ENCODE measurements at regions not wholly inside any gene's neighbourhood (a gene's known extent, or its start where the extent isn't known, plus 50 kb on each side); places are given as distances from the start of the nearest gene placed in this dataset.

DNA sequence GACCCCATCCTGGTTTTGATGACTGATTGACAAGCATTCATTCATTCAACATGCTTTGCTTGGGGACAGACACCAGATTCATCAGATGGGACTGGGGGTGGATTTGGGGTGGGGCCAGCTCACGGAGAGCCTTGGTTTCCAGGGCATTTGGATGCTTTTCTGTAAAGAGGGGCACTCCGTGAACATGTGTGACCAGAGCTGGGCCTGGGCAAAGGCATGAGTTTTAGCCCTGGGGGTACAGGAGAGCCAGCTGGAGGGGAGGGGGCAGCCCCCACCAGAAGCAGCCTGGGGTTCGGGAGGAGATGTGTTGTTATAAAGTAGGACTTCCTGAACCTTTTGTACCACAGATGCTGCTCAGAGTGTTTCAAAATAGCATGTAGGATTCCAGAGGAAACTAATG lies 99.7 kb downstream of the RIPK4 start:
- Histone ChIP-seq H3K4me1 (ENCODE audit: insufficient read depth) (no peaks in the 10 kb centered on the region), H3K36me3 (ENCODE audit: insufficient read depth) (no peaks in the 10 kb centered on the region), H3K4me3 (ENCODE audit: low read depth, low read length) (no peak overlapping the region), H3K27ac (ENCODE audit: low read depth) (no peak overlapping the region)
- DNase-seq (ENCODE audit: extremely low spot score): no peak
- whole genome bisulfite sequencing: 89% methylated on average over 3 of the region's 3 CpGs

DNA sequence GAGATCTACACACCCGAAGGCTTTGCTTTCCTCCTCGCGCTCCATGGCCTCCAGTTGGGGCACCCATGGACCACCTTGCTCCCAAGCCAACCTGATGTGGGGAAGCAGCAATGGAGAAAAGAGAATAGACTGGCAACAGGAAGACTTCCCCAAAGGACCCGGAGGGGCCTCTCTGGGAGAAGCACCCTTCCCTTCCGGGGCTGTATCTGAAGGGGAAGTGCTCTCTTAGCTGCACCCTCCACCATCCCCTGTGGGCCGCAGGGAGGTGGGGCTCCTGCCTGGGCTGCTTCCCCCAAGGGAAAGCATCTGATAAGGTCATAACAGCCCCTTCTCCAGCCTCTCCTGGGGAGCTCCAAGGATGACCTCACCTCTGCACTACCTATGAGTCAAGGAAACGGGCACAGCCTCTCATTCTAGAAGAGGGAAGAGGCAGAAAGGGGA lies 100.2 kb downstream of the RIPK4 start:
- Histone ChIP-seq H3K27ac (ENCODE audit: low read depth) (no peak overlapping the region), H3K4me1 (ENCODE audit: insufficient read depth) (no peaks in the 10 kb centered on the region), H3K4me3 (ENCODE audit: low read depth, low read length) (no peak overlapping the region), H3K36me3 (ENCODE audit: insufficient read depth) (no peaks in the 10 kb centered on the region)
- WGBS: 72% methylated on average over 7 of the region's 7 CpGs
- no peak for DNase-seq (ENCODE audit: extremely low spot score)

DNA sequence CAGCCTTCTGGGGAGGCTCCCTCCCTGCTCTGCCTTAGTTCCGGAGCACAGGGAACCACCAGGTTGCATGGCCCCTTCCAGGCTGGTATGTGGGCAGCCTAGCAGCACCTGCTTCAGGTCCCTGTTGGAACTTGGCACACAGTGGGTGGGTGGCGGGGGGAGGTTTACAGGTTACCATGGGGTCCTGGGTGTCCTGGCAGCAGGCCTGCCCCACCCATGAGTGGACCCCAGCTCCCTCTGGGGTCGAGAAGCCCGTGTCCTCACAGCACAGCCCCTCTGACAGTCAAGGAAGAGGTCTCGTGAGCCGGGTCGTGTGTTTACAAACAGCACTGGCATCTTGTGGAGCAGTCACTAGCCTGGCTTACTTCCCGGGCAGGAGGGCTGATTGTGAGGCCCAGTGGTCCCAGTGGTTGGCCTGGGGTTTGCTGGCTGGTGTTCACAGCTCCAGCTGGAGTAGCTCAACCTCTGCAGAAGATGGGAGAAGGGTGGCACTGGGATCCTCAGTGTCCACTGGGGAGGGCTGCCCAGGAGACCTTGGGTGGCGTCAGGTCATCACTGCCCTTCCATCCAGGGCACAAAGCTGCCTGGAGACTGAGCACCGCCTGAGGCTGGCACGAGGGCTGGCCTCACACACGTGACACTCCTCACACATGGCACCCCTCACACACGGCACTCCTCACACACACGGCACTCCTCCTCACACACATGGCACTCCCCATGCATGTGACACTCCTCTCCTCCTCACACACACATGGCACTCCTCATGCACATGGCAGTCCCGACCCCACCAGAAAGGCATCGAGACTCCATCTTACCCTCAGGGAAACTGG lies 100.9 kb downstream of the RIPK4 start:
- Histone ChIP-seq H3K4me1 (ENCODE audit: insufficient read depth) (no peaks in the 10 kb centered on the region), H3K4me3 (ENCODE audit: low read depth, low read length) (no peak overlapping the region), H3K36me3 (ENCODE audit: insufficient read depth) (no peaks in the 10 kb centered on the region), H3K27ac (ENCODE audit: low read depth) (no peak overlapping the region)
- 78% methylated on average over 16 of the region's 16 CpGs for WGBS
- no peak for DNase-seq (ENCODE audit: extremely low spot score)

DNA sequence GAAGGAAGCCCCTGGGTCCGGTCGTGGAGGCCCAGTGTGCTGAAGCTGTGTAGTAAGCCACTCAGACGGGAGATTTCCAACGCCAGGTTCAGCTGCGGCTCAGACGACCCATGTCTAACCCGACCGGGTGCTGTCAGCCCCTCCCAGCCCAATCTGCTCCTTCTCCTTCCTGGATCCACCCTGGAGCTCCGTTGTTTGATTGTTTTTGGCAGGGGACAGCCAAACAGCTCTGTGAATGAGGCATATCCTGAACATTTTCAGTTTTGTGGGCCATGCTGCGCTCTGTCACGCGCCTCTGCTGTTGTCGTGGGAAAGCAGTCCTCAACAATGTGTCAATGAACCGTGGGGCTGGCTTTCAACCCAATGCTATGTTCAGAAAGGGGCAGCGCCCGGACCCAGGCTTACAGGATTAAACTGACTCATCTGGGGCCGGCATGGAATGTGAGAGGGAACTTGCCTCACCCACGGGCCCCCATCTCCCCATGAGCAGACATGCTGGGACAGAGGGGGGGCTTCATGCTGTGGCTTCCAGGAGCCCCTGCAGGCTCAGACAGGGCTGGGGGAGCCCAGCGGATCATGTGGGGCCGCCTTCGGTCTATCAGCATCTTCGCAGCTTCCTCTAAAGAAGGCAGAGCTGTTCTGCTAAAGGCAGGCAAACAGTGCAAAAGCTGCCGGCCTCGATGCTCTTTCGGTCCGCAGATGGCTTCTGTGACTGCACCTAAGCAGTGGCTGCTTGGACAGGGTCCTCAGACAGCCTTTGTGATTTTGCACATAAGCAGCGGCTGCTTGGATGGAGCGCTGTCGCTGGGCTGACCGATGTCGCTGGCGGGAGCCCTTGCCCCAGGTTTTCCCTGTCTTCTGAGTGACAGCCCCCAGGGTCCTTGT lies 101.7 kb downstream of the RIPK4 start:
- no peaks in the 10 kb centered on the region for H3K36me3 ChIP-seq (ENCODE audit: insufficient read depth)
- 50% methylated on average over 32 of the region's 32 CpGs for WGBS
- DNase-seq (ENCODE audit: extremely low spot score): no peak
- H3K4me1 ChIP-seq (ENCODE audit: insufficient read depth): no peaks in the 10 kb centered on the region
- H3K4me3 ChIP-seq (ENCODE audit: low read depth, low read length): no peak overlapping the region
- H3K27ac ChIP-seq (ENCODE audit: low read depth): no peak overlapping the region

DNA sequence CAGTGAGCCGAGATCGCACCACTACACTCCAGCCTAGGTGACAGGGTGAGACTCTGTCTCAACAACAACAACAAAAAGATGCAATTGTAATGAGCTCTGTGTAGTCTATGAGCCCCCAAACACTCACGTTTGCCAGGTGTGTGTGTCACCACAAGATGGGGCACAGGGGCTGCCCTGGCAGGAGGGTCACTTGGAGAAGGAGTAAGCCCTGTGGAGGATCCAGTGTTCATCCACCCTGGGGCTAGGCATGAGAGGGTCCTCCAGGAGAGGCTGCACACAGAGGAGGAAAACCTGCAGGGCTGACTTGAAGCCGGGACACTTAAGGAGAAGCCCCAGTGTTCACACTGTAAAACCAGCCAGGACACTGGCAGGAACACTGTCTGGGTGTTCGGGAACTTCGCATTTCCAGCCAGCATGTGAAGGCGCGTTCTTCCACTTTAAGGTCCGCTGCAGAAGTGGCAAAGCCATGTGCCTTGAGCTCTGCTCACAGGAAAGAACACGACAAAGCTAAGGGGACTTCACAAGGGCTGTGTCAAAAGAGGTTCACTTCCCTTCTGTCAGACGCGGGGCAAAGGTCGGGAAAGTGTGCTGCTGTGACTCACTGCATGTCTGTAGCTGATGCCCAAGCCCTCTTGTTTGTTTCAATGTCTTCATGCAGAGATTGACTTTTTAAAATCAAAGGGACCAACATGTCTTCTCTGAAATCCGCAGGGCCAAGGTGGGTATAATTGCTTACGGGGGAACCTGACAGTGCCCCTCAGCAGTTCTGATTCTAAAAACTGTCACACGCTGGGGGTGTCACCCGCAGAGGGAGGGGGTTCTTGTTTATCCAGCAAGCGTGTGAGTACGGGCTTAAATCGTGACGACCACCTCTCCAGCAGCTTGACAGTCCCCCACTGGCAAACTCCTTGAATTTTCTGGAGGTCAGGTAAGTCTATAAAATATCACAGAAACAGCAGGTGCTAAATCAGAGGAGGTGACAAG lies 102.8 kb downstream of the RIPK4 start:
- no peak for DNase-seq (ENCODE audit: extremely low spot score)
- 71% methylated on average over 21 of the region's 21 CpGs for WGBS
- Histone ChIP-seq H3K27ac (ENCODE audit: low read depth) (no peak overlapping the region), H3K4me3 (ENCODE audit: low read depth, low read length) (no peak overlapping the region), H3K36me3 (ENCODE audit: insufficient read depth) (no peaks in the 10 kb centered on the region), H3K4me1 (ENCODE audit: insufficient read depth) (no peaks in the 10 kb centered on the region)

DNA sequence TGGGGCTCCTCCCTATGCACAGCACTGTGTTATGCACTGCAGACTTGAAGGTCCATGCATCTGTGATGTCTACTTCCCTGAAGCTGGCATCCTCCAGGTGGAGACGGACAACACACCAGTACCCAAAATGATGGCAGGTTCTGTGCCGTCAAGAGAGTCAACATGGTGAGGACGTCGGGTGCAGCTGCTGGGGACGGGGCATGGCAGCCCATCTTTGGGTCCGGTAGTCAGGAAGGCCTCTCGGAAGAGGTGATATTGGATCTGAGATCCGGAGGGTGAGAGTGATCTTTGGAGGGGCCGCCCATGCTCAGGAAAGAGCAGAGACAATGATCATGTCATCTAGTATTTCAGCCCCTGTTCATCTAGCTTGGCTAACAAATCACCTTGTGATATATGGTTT lies 104.1 kb downstream of the RIPK4 start:
- no peak for DNase-seq (ENCODE audit: extremely low spot score)
- 92% methylated on average over 9 of the region's 9 CpGs for WGBS
- Histone ChIP-seq H3K4me1 (ENCODE audit: insufficient read depth) (no peaks in the 10 kb centered on the region), H3K4me3 (ENCODE audit: low read depth, low read length) (no peak overlapping the region), H3K27ac (ENCODE audit: low read depth) (no peak overlapping the region), H3K36me3 (ENCODE audit: insufficient read depth) (no peaks in the 10 kb centered on the region)

DNA sequence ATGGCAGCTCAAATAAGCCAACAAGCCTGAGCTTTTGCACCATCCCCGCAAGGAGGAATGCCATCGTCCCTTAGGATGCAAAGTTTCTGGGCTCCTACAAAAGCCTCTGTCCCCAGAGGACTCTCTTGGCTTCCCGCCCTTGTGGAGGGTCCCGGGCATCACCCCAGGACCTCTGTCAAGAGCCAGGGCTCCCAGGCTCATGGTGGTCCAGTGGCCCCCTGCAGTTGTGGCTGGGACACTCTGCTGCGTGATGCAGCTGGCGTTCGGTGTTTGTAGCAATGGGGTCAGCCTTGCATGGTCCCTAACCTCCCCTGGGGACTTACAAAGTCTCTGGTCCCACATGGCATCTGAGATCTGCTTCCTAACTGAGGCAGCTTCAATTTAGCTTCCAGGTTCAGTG lies 104.7 kb downstream of the RIPK4 start:
- WGBS: 94% methylated on average over 7 of the region's 7 CpGs
- no peaks in the 10 kb centered on the region for H3K36me3 ChIP-seq (ENCODE audit: insufficient read depth)
- DNase-seq (ENCODE audit: extremely low spot score): no peak
- H3K27ac ChIP-seq (ENCODE audit: low read depth): no peak overlapping the region
- no peaks in the 10 kb centered on the region for H3K4me1 ChIP-seq (ENCODE audit: insufficient read depth)
- no peak overlapping the region for H3K4me3 ChIP-seq (ENCODE audit: low read depth, low read length)

DNA sequence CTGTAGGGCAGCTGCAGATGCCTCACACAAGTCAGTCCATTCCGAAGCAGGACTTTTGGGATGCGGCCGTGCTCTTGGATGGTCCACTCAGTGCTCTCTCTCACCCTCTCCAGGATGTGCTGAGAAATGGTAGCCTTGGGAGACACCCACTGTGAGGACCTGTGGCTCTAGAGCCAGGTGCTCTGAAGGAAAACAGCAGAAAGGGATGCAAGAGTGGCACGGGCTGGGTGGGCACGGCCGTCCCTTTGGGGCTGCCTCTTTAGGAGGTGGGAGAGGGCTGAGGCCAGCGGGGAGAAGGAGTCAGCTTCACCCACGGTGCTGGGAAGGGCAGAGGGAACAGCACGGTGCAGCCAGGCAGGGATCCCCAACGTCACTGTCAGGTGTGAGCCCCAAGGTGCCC lies 106.1 kb downstream of the RIPK4 start:
- Histone ChIP-seq H3K27ac (ENCODE audit: low read depth) (no peak overlapping the region), H3K36me3 (ENCODE audit: insufficient read depth) (no peaks in the 10 kb centered on the region), H3K4me3 (ENCODE audit: low read depth, low read length) (no peak overlapping the region), H3K4me1 (ENCODE audit: insufficient read depth) (no peaks in the 10 kb centered on the region)
- DNase-seq (ENCODE audit: extremely low spot score): no peak
- 86% methylated on average over 10 of the region's 10 CpGs for WGBS

DNA sequence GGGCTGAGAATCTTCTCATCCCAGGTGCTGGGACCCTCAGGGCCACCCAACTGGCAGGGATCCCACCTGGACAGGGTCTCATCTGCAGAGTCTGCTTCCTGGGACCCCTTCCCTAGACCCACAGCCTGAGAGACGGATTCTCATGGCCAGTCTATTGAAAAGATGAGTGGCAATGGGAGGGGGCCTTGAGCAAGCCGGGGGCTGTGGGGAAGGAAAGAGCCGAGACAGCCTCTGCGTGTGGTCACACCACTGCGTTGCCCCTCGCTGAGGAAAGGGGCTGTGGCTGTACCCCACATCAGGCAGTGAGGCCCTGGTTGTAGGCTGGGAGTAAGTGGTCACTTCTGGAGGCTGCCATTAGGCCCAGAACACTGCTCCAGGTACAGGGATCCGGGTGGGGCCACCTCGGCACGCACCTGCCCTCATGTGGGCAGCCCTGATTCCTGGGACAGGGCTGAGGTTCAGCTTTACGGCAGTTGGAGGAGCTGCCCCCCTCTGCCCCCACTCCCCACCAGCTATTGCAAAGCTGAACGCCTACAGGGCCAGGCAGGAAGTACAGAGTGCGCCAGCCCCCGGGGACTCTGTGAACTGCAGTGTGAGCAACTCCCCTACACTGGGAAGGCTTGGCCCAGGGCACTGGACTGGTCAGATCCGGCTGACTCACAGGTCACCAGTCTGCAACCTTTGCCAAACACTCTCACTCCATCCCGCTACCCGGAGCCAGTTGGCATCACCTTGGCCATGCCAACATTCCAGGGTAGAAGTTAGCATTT lies 106.9 kb downstream of the RIPK4 start:
- H3K27ac ChIP-seq (ENCODE audit: low read depth): no peak overlapping the region
- no peak overlapping the region for H3K4me3 ChIP-seq (ENCODE audit: low read depth, low read length)
- DNase-seq (ENCODE audit: extremely low spot score): no peak
- WGBS: 82% methylated on average over 16 of the region's 16 CpGs
- H3K36me3 ChIP-seq (ENCODE audit: insufficient read depth): no peaks in the 10 kb centered on the region
- no peaks in the 10 kb centered on the region for H3K4me1 ChIP-seq (ENCODE audit: insufficient read depth)

DNA sequence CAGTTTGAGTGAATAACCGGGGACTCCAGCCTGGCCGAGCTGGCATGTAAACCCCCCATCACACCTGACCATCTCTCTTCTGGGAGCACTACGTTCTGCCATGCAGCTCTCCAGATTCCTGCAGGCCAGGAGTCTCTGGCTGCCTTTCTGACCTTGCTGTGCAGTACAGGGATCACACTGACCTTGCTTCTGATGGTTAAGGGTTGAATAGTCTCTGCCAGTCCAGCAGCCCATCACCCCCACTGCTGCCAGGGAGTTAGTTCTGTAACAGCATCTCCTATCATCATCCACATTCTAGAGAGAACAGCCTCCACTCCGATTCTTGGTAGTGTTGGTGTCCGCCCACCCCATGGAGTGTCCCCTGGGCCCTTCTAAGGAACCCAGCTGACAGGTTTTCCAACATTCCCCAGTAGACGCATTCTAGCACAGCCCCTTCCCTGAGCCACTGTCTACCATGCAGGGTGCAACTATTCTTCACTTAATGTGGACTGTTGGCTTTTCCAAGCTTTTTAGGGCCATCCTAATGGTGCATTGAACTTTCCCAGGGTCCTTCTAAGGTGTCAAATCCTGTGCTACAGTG lies 109.8 kb downstream of the RIPK4 start:
- Histone ChIP-seq H3K4me1 (ENCODE audit: insufficient read depth) (no peaks in the 10 kb centered on the region), H3K4me3 (ENCODE audit: low read depth, low read length) (no peak overlapping the region), H3K27ac (ENCODE audit: low read depth) (no peak overlapping the region), H3K36me3 (ENCODE audit: insufficient read depth) (no peaks in the 10 kb centered on the region)
- 79% methylated on average over 6 of the region's 6 CpGs for WGBS
- no peak for DNase-seq (ENCODE audit: extremely low spot score)

DNA sequence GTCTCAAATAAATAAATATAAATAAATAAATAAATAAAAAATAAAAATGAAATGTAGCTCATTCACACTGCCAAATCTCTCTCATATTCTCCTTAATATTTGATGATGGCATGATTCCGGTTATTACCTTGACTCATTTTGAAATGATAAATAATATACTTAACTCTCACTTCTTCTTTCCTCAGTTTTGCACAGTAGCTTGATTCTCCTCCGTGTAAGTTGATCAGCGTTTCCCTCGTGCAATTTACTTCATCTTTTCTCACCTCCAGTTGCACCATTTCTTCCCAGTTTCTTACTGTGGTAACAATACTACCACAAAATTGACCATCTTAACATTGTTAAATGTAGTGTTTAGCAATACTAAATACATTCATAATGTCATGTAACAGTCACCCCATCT lies 111.6 kb downstream of the RIPK4 start:
- no peak for DNase-seq (ENCODE audit: extremely low spot score)
- Histone ChIP-seq H3K36me3 (ENCODE audit: insufficient read depth) (no peaks in the 10 kb centered on the region), H3K27ac (ENCODE audit: low read depth) (no peak overlapping the region), H3K4me1 (ENCODE audit: insufficient read depth) (no peaks in the 10 kb centered on the region), H3K4me3 (ENCODE audit: low read depth, low read length) (no peak overlapping the region)
- WGBS: 92% methylated on average over 4 of the region's 4 CpGs

DNA sequence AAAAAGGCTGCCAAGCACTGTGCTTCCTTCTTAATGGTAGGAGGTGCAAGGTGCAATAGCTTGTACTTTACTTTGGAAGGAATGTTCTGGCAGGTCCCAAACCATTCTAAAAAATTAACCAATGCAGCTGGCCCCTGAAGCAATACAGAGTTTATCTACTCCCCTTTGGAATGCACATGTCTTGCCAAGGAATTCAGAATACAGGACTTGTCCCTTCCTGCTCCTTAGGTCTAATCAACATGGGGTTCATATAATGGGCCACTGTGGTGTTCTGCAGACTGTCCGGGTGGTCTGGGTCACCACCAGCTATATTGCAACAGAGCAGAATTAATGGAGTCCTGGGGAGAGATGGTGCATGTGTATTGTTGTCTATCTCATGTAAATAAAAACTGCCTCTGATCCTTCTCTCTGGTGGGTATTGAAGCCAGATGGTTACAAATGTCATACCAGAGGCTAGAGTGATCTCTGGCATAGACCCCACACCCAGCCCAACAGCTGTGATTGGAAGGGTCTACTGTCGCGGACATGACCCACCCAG lies 112.8 kb downstream of the RIPK4 start:
- no peak overlapping the region for H3K4me3 ChIP-seq (ENCODE audit: low read depth, low read length)
- no peak overlapping the region for H3K27ac ChIP-seq (ENCODE audit: low read depth)
- H3K36me3 ChIP-seq (ENCODE audit: insufficient read depth): no peaks in the 10 kb centered on the region
- DNase-seq (ENCODE audit: extremely low spot score): no peak
- H3K4me1 ChIP-seq (ENCODE audit: insufficient read depth): no peaks in the 10 kb centered on the region
- WGBS: 74% methylated on average over 3 of the region's 3 CpGs

Measured in urinary bladder (tissue), 3 donors.